ENCODE measurements at regions not wholly inside any gene's neighbourhood (a gene's known extent, or its start where the extent isn't known, plus 50 kb on each side); places are given as distances from the start of the nearest gene placed in this dataset.

GRCh38 chr5:30523061-30523460, 670.4 kb upstream of the CDH6 start:
- no peaks in the 10 kb centered on the region for H3K9me3 Mint-ChIP-seq
- no peaks in the 10 kb centered on the region for H3K4me1 ChIP-seq (ENCODE audit: insufficient read depth, low read length)
- H3K79me2 ChIP-seq (ENCODE audit: insufficient read depth, low read length): no peaks in the 10 kb centered on the region
- H3K9ac ChIP-seq (ENCODE audit: extremely low read depth, insufficient read length, low read length): no peak overlapping the region
- no peak overlapping the region for H2BK15ac ChIP-seq (ENCODE audit: low read depth, low read length)
- H3K4me3 Mint-ChIP-seq: no peak overlapping the region
- no peak overlapping the region for H3K18ac ChIP-seq (ENCODE audit: insufficient read length, low read depth, low read length)
- H3K4me2 ChIP-seq (ENCODE audit: insufficient read depth, insufficient read length, low read length): no peak overlapping the region
- no peak for DNase-seq
- no peak overlapping the region for H2BK120ac ChIP-seq (ENCODE audit: low read depth, low read length, poor library complexity, severe bottlenecking)
- TF ChIP-seq, protein P1, sequence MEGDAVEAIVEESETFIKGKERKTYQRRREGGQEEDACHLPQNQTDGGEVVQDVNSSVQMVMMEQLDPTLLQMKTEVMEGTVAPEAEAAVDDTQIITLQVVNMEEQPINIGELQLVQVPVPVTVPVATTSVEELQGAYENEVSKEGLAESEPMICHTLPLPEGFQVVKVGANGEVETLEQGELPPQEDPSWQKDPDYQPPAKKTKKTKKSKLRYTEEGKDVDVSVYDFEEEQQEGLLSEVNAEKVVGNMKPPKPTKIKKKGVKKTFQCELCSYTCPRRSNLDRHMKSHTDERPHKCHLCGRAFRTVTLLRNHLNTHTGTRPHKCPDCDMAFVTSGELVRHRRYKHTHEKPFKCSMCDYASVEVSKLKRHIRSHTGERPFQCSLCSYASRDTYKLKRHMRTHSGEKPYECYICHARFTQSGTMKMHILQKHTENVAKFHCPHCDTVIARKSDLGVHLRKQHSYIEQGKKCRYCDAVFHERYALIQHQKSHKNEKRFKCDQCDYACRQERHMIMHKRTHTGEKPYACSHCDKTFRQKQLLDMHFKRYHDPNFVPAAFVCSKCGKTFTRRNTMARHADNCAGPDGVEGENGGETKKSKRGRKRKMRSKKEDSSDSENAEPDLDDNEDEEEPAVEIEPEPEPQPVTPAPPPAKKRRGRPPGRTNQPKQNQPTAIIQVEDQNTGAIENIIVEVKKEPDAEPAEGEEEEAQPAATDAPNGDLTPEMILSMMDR (conservative IDR thresholded peaks at IDR 0.05): no peak
- no peak overlapping the region for H3K27ac Mint-ChIP-seq
- no peaks in the 10 kb centered on the region for H3K27me3 Mint-ChIP-seq (ENCODE audit: low read depth)
- H3K79me1 ChIP-seq (ENCODE audit: insufficient read depth, low read depth, low read length, poor library complexity, severe bottlenecking): no peaks in the 10 kb centered on the region
- H3K4me1 Mint-ChIP-seq: peaks cover 6 to 12% of the 10 kb centered on the region in 2 experiments
- H2AK5ac ChIP-seq (ENCODE audit: insufficient read length, low read length): no peak overlapping the region
- no CpG with 5 or more reads among the region's 1 CpG for WGBS (ENCODE audit: extremely low coverage, insufficient read length, low lambda C conversion rate)
- H2BK20ac ChIP-seq (ENCODE audit: low read depth, low read length, poor library complexity, severe bottlenecking): no peak overlapping the region
- no peak overlapping the region for H3K23ac ChIP-seq (ENCODE audit: insufficient read length, low read depth, low read length)
- H3K56ac ChIP-seq (ENCODE audit: insufficient read length, low read depth, low read length): no peak overlapping the region
- no peak overlapping the region for H4K5ac ChIP-seq (ENCODE audit: insufficient read length, low read depth, low read length)
- H3K23me2 ChIP-seq (ENCODE audit: insufficient read length, low read depth, low read length, poor library complexity, severe bottlenecking): no peaks in the 10 kb centered on the region
- H3K27me3 ChIP-seq (ENCODE audit: insufficient read depth, low read length): no peaks in the 10 kb centered on the region
- no peak overlapping the region for H2BK12ac ChIP-seq (ENCODE audit: insufficient read length, low read depth, low read length)
- H3T11ph ChIP-seq (ENCODE audit: low read length): no peak overlapping the region
- no peak overlapping the region for H4K8ac ChIP-seq (replicated peaks; ENCODE audit: insufficient read length, low read depth, low read length)
- no peak overlapping the region for H3K14ac ChIP-seq (ENCODE audit: insufficient read depth, low read length)
- H3K27ac ChIP-seq (ENCODE audit: insufficient read length, low read depth, low read length): no peak overlapping the region
- no peak overlapping the region for H2BK5ac ChIP-seq (ENCODE audit: insufficient read length, low read length)
- peaks cover 0 to 3% (median 0%) of the 10 kb centered on the region in 3 experiments; a peak in 2 of 7 replicates for H3K36me3 Mint-ChIP-seq (ENCODE audit: insufficient read depth in 1 of 3, low read depth in 3 of 3)
- H3K4ac ChIP-seq (ENCODE audit: low read depth, low read length): no peak overlapping the region
- H4K20me1 ChIP-seq (ENCODE audit: control insufficient read depth, insufficient read depth, insufficient read length): no peaks in the 10 kb centered on the region
- H4K91ac ChIP-seq (ENCODE audit: insufficient read length, low read depth, low read length): no peak overlapping the region
- H3K9me3 ChIP-seq (ENCODE audit: control insufficient read depth, low read depth, low read length): no peaks in the 10 kb centered on the region
- no peak overlapping the region for H2AFZ ChIP-seq (ENCODE audit: low read length)

All from H9 (cell line).